ENCODE measurements at regions not wholly inside any gene's neighbourhood (a gene's known extent, or its start where the extent isn't known, plus 50 kb on each side); places are given as distances from the start of the nearest gene placed in this dataset.

DNA sequence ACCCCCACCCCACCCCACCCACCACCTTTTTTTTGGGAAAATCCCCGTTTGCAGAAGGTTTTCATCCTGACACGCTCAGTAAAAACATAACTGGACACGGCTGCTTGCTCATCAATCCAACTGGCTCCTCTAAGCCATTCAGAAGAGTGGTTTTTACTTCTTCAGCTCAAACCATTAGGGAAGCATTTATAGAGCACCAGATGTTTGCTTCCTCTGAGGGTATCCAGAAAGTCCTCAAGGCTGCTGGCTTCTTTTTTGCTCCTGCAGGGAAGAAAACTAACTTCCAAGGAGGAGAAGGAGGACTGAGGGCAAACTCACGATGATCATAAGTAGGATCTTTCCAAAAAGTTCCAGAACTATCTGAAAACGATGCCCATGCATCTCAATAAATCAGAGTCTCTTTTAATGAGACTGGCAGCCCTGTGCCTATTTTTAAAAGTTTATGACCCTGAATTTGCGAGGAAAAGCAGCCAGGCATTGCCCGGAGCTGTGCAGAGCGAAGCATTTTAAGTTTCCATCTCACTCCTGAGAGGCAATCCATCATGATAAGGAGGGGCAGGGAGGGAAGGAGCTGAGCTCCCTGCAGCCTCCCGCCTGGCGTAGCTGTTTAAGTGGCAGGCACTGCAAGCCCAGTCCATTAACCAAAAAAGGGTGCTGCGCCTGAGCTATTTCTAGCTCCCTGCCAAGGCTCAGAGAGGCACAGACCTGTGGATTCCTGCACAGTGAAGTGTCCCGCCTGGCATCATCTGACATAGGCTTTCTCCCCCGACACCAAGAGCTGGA is 146.3 kb upstream of the FOXF1 start:
- no peak for DNase-seq (ENCODE audit: low read depth in 2 of 2)

DNA sequence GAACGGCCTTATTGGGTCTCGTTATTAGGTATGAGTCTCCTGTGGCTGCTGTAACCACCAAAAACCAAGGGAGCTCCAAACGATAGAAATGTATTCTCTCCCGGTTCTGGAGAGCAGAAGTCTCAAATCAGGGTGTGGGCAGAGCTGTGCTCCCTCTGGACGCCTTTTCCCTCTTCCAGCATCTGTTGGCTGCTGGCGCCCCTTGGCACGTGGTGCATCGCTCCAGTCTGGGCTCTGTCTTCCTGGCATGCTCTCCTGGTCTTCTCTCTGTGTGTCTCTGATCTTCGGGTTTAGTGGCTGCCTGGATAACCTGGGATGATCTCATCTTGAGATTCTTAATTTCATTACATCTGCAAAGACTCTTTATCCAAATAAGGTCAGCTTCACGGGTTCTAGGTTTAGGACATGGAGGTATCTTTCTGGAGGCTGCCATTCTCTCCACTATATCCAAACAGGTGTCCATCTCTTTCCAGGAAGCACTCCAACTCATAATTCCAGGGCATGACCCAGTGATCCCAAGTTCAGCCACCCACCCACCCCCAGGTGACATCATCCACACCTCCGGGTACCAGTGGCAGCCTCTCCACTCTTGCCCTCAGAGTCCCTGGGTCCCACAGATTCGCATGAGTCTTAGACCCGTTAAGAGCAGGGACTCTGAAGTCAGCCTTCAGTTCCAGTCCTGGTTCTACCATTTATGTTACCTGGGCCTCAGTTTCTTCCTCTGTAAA is 145.5 kb upstream of the FOXF1 start:
- no peak for DNase-seq (ENCODE audit: low read depth in 2 of 2)

DNA sequence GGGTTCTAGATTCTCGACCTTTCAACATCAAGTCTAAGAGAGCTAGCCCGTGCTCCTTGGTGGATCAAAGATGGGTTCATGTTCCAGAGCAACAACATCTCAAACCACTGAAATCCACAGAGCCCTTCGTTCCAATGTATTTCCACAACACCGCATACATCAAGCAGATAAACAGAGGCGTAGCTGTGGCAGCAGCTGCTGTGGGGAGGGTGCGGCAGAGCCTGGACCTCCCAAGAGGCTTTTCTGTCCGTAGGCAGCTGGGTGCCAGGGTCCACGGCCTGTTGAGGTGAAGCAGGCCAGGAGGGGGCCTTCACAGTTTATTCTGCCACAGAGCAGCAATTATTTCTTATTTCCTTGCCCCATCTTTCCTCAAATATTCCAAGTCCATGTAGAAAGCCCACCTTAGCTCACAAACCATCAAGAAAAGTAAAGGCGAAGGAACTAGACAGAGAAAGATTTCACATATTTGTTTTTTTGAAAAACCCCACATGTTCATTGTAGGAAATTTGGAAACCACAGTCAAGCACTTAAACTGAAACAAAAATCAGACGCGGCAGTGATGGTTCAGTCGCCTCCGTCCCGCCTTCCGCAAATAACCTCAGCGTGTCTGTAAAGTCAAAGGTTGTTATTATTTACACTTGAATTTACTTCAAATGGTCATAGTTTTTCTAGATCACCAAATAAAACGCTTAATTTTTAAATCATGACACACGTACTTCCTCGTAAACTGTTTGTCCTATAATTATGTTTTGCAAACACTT is 144.6 kb upstream of the FOXF1 start:
- no peak for DNase-seq (ENCODE audit: low read depth in 2 of 2)

DNA sequence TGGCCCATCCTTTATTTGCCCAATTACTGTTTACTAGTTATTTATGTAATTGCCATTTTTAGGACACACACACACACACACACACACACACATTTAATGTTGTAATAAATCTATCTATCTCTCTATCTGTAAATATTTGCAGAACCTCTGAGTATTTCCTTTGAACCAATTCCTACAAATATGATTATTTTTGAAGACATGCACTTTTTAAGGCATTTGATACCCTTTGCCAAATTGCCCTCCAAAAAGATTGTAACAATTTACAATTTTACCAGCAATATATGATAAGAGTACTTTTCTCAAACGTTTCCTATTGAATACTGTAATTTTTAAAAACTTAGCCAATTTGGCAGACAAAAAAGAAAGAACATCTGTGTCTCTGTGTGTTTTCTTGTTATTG is 143.8 kb upstream of the FOXF1 start:
- DNase-seq (ENCODE audit: low read depth in 2 of 2), result no peak

DNA sequence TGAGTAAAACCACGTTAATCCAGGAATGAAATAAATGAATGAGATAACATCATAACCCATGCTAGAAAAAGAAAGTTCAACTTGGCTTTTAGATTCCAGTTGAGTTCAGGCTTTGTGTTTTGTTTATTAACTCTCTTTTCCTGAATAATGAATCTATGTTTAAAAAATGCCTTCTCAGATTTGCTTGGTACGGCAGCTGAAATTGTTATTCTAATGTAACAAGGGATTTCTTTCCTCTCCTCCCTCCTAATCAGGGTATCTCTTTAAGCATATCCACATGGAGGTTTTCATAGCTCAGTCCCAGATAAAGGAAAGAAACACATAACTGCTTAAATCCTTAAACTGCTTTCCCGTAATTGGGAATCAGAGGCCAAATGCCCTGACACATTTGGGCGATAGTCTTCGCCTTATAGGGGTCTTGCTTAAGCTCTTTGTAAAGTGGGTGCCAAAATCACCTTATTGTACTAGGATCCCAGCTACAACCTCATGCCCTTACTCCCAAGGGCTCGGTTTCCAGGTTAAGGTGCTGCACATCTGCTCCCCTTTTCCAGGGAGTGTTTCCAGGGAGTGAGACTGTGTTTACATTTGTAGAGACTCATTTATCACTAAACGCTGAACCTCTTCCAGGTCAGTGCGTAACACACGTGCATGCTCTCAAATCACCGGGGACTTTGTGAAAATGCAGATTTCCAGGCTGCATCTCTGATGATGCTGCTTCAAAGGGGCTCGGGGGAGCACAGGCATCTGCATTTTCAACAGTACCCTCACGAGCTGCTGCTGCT is 142.8 kb upstream of the FOXF1 start:
- no peak for DNase-seq (ENCODE audit: low read depth in 2 of 2)

DNA sequence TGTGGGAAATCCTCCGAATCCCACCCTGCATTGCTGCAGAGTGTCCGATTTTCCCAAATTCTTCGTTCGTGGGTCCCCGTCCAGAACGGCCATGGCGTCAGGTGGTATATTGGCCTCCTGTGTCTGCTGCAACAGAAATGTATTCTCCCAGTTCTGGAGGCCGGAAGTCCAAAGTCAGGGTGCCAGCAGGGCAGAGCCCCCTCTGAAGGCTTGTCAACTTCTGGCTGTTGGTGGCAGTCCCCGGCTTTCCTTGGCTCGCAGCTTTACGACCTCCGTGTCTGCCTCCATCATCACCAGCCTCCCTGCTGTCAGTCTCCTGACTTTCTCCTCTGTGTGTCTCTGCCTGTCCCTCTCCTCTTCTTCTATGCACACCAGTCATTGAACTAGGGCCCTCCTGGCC is 142.1 kb upstream of the FOXF1 start:
- no peak for DNase-seq (ENCODE audit: low read depth in 2 of 2)

DNA sequence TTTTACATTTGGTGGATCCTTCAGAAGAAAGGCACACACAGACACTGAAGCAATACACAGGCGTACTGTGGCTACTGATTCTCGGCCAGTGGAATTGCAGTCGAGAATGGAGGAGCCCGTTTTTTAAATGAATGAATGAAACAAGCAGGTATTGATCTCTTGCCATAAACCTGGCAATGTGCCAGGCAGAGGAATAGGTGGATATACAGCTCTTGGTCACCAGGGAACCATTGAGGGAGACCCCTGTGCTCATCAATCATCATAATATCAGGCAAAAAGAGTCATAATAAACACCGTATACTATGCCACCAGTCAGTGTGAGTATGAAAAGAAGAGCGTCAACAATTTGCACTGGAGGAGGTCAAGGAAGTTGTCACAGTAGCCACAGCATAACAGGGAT is 140.3 kb upstream of the FOXF1 start:
- DNase-seq (ENCODE audit: low read depth in 2 of 2), result no peak

DNA sequence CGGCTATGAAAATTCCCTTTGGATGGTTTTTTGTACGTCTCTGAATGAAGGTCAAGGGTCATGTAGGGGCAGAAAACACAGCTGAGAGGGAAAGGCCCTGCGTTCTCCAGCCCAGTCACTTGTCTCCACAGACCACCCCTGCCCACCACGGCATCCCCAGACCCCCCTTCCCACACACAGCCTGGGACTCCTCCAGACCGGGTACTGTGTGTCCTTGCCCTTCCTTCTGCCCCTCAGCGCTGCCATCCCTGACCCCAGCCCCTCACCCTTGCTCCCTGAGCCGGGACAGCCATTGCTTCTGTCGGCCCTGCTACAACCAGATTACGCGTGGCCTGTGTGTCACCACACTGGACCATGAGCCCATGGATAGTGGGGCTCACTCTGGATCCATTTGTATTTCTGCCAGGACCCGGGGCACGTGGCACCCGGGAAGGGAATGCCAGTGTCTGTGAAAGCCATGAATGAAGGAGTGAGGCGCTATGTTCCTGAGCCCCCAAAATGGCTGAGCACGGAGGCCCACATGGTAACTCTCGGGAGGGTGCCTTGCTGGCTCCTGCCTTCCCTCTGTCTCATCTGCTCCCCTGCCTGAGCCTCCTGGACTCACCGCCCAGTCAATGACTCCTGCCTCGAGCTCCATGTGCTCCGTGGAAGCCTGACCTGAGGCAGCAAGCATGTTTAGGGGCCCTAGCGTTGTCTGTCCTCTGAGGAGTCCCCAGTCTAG is 139.1 kb upstream of the FOXF1 start:
- no peak for DNase-seq (ENCODE audit: low read depth in 2 of 2)

DNA sequence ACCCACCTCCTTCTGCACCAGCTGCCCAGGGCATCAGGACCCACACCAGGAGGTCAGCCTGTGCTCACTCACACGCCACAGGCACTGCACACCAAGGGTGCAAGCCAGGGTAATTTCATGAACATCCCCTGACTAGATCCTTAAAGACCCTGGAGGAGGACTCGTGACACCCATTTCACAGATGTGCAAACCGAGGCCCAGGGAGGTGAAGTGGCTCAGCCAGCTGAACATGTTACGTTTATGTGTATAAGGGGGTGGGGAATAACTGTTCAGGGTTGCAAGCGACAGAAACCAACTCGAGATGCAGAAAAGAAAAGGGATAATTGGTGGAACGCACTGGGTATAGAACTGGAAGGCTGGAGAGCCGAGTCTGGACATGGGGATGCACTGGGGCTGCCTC is 138.1 kb upstream of the FOXF1 start:
- DNase-seq (ENCODE audit: low read depth in 2 of 2), result no peak

DNA sequence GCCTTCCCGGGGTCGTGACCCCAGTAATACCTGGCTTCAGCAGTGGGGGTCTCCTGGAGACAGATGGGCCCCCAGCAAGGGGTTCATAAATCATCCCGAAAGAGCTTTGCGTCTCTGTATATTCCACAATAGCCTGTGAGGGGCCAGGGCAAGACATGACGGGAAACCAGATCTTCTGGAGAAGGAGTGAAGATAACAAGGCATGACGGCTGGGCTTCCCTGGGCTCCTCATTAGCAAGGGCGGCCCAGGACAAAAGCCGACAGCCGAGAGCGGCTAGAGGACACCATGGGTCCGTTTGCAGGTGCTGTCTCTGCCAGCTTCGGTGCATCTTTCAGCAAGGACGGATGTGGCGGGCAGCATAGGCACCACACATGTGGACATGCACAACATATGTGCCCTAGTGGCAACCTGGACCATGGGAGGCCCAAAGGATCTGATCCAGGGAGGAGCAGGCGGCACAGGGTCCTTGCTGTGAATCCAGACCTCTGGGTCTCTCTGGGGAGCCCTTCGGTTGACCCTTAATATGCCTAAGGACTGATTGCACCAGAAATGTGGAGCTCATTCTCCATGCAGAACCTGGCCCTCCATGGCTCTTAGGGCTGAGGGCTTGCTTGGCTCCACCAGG is 136.9 kb upstream of the FOXF1 start:
- DNase-seq (ENCODE audit: low read depth in 2 of 2), result no peak

DNA sequence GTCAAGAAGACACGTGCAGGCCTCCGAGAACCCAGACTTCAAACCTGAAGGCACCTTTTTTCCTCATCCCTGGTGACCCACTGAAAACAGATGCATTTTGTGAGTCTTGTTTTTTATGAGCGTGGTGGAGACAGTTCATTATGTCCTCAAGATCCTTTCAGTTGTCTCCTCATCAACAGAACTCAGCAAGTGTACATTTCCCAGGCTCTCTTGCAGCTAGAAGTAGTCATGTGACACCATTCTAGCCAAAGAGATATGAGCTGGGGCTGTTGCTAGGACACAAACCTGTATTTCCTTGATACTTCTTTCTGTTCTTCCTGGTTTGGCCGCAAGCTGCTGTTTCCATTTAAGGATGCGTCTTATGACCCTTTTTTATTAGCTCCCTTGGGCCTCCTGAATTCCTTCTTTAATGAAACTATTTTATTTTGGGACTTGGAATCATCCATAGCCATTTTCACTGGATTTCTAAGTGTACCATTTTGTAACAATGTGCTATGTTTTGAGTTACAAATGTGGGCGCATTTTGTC is 135.7 kb upstream of the FOXF1 start:
- no peak for DNase-seq (ENCODE audit: low read depth in 2 of 2)

DNA sequence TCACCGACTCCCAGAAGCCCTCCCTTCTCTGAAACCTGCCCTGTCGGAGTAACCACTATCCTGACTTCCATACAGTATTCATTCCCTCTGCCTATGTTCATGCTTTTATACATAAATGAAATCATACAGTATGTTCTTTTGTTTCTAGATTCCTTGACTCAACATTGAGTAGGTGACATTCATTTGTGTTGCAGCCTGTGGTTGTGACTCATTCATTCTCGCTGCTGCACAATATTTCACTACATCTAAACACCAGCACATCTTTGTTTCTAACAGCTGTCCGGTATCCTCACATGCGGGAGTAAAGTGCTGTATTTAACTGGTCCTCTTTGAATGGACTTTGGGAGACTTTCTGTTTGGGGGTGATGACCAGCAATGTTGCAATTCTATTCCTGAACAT is 135.0 kb upstream of the FOXF1 start:
- DNase-seq (ENCODE audit: low read depth in 2 of 2), result no peak

DNA sequence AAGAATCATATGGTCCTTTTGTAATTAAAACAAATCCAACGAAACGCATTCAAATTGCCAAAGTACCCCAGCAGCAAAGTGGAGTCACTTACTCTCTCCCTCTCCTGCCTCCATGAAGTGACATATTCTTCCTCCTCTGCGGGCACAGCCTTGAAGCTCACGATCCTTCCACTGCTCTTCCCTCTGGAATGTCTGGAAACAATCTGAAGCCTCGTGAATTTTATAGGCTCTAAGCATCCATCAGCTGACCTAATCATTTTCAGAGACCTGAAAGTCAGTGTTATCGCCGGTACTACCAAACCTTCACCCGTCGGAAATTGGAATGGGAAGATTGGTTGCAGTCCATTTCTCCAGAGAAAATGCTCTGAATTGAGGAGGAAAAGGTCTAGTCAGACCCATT is 134.5 kb upstream of the FOXF1 start:
- DNase-seq (ENCODE audit: low read depth in 2 of 2), result no peak

DNA sequence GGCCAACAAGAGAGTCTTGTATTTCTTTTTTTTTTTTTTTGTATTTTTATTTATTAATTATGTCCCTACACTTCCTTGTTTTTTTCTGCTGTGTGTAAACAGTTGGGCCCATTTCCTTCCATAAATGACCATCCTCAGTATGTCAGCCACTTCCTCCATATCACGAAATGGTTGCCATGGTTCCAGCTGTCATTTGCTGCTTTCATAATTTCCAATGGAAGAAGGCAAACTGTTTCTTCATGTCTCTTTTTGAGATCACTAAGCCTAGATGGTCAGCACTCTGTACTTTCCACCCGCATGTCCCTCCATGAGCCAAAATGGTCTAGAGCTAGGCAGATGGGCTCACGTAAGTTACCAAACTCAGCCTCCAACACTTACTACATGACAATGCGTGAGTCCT is 133.5 kb upstream of the FOXF1 start:
- no peak for DNase-seq (ENCODE audit: low read depth in 2 of 2)

DNA sequence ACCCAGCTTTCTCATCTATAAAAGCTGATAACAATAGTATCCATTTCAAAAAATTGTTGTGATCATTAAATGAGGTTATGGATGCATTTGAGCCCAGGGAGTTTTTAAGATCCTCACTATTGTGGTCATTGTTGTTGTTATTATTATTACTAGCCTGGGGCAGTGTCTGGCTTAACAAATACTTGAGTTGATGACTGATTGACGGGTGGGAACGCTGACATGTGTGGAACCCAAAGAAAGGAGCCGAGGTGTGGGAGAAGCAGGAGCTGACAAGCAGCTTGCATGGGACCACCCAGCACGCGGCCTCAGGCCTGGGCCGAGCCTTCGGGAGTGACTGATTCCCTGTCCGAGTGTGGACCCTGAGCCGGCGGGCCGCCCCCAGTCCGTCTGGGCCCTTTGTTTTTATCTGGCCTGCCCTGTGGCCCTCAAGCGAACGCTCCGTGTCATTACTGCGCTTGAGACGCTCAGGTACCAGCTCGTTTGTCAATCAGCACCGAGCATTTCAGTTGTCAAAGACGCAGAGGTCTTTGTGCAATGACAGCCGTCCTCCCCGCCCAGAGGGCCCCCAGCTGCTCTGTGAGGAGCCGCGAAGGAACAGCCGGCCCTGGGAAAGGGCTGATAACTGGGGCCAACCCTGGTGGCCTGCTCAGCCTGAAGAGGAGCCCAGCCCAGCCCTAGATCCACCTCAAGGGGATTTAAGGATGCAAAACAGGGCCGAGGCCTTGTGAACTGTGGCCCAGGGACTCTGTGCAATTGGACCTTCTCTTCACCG is 132.9 kb upstream of the FOXF1 start:
- no peak for DNase-seq (ENCODE audit: low read depth in 2 of 2)

DNA sequence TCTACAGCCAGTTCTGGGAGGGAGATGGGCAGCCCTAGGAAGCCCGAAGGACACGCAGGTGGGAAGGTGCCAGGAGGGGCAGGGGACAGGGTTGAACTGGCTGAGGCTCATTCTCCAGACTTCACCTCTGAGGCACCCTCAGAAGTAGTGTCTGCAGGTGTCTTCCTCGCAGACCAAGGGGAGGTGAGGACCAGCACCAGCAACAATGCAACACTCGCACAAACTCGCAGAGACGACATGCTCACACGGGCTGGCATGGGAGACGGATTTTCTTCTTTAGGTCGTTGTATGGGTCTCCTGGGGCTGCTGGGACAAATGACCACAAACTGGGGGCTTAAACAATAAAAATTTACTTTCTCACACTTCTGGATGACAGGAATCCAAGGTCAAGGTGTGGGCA is 132.2 kb upstream of the FOXF1 start:
- DNase-seq (ENCODE audit: low read depth in 2 of 2), result no peak

DNA sequence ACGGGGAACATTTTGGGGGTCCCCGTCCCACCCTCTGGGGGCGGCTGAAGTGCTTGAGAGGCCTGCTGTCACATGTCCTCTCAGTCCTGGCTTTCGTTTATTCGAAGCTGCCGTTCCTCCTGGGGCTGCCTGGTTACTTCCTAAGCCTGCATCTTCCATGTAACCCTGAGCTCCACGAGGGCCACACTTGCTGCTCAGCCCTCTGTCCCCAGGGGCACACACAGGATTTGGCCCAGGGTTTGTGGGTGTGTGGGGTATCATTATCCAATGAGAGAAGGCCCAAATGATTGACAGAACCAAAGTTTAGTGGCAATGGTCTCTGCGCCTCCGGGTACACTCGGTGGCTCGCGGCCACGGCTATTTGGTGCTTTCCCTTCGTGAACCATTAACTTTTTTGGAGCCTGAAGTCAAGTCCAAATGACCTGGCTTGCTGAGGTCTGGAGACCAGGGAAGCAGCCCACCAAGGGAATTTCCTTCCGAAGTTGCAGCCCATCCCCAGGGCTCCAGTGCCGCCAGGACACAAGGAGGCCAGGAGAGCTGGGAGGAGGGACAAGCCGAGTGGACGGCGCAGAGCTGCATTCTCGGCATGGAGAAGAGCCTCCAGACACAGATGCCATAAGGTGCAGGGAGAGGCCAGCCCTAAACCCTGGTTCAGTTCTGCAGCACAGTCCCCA is 131.4 kb upstream of the FOXF1 start:
- no peak for DNase-seq (ENCODE audit: low read depth in 2 of 2)

DNA sequence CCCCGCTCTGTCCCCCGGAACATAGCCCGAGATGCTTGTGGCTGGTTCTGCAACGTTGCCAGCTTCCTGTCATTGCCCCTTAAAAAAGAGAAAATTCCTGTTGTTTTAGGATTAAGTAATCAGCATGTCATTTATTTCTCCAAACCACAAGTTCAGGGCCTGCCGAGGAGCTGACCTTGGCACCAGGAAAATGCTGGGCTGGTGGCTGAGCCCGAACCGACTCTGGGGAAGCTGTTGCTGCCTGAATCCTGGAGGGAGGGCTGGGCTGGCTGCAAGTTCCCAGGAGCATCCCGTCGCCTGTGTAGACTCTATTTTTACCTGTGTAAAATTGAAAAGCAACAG is 130.9 kb upstream of the FOXF1 start:
- DNase-seq (ENCODE audit: low read depth in 2 of 2), result no peak

DNA sequence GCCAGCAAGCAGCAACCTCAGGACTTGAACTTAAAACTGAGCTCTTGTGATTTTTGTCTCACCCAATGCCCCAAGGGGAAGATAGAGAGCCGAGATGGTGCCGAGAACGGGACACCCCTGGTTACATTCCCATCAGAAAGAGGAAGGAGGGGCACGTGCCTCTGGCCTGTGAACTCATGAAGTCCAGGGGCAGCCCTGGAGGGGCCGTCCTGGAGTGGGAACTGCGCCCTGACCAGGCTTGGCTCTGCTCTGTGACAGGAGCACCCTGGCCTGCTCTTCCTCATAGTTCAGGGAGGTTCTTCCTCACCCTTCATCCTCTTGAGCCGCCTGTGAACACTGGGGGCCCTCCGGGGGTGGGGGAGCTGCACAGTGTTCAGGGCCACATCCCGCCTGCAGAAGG is 130.3 kb upstream of the FOXF1 start:
- DNase-seq (ENCODE audit: low read depth in 2 of 2), result no peak

Data from stimulated activated CD8-positive, alpha-beta memory T cell treated with anti-CD3 and anti-CD28 coated beads, Interleukin-7, amount 100 ng/mL, for 1 hour (primary cell).